ENCODE measurements at regions not wholly inside any gene's neighbourhood (a gene's known extent, or its start where the extent isn't known, plus 50 kb on each side); places are given as distances from the start of the nearest gene placed in this dataset.

DNA sequence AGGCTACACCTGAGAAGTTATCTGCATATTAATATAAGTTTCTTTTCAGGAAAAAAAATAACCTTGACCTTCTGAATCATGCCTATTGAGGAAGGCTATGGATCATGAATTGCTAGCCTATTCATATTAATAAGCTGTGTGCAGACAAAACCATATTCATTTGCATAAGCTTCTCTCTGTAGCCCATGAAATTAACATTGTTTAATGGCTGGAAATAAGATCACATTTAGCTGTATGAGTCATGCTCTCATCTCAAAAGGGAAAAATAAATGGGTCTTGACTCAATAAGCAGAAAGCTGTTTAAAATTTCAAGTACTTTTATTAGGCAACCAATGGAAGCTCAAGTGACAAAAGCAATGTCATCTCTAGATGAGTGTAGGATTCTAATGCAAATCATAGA is 330.0 kb upstream of the DEPDC1 start:
- H3K9me3 ChIP-seq (ENCODE audit: control insufficient read depth in 4 of 4, low read length in 3 of 4) = peaks cover 0 to 4% (median under 1%) of the 10 kb centered on the region in 4 donors
- no peaks in the 10 kb centered on the region for H3K27me3 ChIP-seq (ENCODE audit: control insufficient read depth in 4 of 4, insufficient read depth in 4 of 4, low read length in 3 of 4)
- TF ChIP-seq HNF4G (IDR thresholded peaks at IDR 0.05) (no peak), EGR1 (IDR thresholded peaks at IDR 0.05; ENCODE audit: low read depth in 2 of 2) (no peak), RAD21 (IDR thresholded peaks at IDR 0.05) (no peak)
- no peak overlapping the region for H3K9ac ChIP-seq (ENCODE audit: low read depth in 1 of 2, low read length in 2 of 2)
- H3K4me1 ChIP-seq (ENCODE audit: control insufficient read depth in 4 of 4, insufficient read depth in 4 of 4, low read length in 3 of 4) = no peaks in the 10 kb centered on the region
- no peak overlapping the region for H3K27ac ChIP-seq (ENCODE audit: low read depth in 1 of 2, low read length in 2 of 2)
- H3K36me3 ChIP-seq (ENCODE audit: control insufficient read depth in 4 of 4, insufficient read depth in 3 of 4, low read depth in 1 of 4, low read length in 3 of 4) = no peaks in the 10 kb centered on the region
- H3K4me3 ChIP-seq (ENCODE audit: low read depth in 1 of 3, low read length in 3 of 3) = no peak overlapping the region
- DNase-seq (ENCODE audit: low spot score) = no peak

DNA sequence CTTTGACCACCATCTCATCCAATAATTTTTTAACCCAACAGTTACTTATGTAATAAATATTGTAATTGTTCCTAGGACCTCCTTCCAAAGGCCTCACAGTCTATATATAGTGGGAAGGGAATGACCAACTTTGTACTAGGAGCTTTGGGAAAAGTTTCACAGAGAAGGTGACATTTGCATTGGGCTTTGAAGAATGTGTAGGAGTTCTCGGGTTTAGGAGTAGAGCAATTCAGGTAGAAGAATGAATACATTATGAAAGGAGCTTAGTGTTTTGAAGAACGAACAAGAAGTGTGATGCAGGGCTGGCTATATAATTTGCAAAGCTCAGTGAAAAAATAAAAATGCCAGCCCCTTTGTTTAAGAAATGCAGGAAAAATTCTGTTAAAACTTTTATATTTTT is 330.4 kb upstream of the DEPDC1 start:
- TF ChIP-seq GABPA (IDR thresholded peaks at IDR 0.05 in 1 of 2, conservative IDR thresholded peaks at IDR 0.05 in 1 of 2) = no peak
- TF ChIP-seq, protein P1, sequence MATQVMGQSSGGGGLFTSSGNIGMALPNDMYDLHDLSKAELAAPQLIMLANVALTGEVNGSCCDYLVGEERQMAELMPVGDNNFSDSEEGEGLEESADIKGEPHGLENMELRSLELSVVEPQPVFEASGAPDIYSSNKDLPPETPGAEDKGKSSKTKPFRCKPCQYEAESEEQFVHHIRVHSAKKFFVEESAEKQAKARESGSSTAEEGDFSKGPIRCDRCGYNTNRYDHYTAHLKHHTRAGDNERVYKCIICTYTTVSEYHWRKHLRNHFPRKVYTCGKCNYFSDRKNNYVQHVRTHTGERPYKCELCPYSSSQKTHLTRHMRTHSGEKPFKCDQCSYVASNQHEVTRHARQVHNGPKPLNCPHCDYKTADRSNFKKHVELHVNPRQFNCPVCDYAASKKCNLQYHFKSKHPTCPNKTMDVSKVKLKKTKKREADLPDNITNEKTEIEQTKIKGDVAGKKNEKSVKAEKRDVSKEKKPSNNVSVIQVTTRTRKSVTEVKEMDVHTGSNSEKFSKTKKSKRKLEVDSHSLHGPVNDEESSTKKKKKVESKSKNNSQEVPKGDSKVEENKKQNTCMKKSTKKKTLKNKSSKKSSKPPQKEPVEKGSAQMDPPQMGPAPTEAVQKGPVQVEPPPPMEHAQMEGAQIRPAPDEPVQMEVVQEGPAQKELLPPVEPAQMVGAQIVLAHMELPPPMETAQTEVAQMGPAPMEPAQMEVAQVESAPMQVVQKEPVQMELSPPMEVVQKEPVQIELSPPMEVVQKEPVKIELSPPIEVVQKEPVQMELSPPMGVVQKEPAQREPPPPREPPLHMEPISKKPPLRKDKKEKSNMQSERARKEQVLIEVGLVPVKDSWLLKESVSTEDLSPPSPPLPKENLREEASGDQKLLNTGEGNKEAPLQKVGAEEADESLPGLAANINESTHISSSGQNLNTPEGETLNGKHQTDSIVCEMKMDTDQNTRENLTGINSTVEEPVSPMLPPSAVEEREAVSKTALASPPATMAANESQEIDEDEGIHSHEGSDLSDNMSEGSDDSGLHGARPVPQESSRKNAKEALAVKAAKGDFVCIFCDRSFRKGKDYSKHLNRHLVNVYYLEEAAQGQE (IDR thresholded peaks at IDR 0.05) = no peak
- TF ChIP-seq FOXA1 (IDR thresholded peaks at IDR 0.05) = no peak
- TF ChIP-seq, protein P2, sequence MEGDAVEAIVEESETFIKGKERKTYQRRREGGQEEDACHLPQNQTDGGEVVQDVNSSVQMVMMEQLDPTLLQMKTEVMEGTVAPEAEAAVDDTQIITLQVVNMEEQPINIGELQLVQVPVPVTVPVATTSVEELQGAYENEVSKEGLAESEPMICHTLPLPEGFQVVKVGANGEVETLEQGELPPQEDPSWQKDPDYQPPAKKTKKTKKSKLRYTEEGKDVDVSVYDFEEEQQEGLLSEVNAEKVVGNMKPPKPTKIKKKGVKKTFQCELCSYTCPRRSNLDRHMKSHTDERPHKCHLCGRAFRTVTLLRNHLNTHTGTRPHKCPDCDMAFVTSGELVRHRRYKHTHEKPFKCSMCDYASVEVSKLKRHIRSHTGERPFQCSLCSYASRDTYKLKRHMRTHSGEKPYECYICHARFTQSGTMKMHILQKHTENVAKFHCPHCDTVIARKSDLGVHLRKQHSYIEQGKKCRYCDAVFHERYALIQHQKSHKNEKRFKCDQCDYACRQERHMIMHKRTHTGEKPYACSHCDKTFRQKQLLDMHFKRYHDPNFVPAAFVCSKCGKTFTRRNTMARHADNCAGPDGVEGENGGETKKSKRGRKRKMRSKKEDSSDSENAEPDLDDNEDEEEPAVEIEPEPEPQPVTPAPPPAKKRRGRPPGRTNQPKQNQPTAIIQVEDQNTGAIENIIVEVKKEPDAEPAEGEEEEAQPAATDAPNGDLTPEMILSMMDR (IDR thresholded peaks at IDR 0.05; ENCODE audit: low read depth, low read length, missing input control) = no peak
- TF ChIP-seq, protein P3, sequence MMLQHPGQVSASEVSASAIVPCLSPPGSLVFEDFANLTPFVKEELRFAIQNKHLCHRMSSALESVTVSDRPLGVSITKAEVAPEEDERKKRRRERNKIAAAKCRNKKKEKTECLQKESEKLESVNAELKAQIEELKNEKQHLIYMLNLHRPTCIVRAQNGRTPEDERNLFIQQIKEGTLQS (IDR thresholded peaks at IDR 0.05) = no peak
- TF ChIP-seq NR2F2 (IDR thresholded peaks at IDR 0.05) = no peak
- Histone ChIP-seq H3K9ac (ENCODE audit: low read depth in 1 of 2, low read length in 2 of 2) (no peak overlapping the region), H3K27ac (ENCODE audit: low read depth in 1 of 2, low read length in 2 of 2) (no peak overlapping the region), H3K4me1 (ENCODE audit: control insufficient read depth in 4 of 4, insufficient read depth in 4 of 4, low read length in 3 of 4) (no peaks in the 10 kb centered on the region), H3K4me3 (ENCODE audit: low read depth in 1 of 3, low read length in 3 of 3) (no peak overlapping the region), H3K9me3 (ENCODE audit: control insufficient read depth in 4 of 4, low read length in 3 of 4) (peaks cover 0 to 4% (median under 1%) of the 10 kb centered on the region in 4 donors), H3K27me3 (ENCODE audit: control insufficient read depth in 4 of 4, insufficient read depth in 4 of 4, low read length in 3 of 4) (no peaks in the 10 kb centered on the region), H3K36me3 (ENCODE audit: control insufficient read depth in 4 of 4, insufficient read depth in 3 of 4, low read depth in 1 of 4, low read length in 3 of 4) (no peaks in the 10 kb centered on the region)
- DNase-seq (ENCODE audit: low spot score) = no peak
- WGBS = 81% methylated on average over 2 of the region's 2 CpGs

DNA sequence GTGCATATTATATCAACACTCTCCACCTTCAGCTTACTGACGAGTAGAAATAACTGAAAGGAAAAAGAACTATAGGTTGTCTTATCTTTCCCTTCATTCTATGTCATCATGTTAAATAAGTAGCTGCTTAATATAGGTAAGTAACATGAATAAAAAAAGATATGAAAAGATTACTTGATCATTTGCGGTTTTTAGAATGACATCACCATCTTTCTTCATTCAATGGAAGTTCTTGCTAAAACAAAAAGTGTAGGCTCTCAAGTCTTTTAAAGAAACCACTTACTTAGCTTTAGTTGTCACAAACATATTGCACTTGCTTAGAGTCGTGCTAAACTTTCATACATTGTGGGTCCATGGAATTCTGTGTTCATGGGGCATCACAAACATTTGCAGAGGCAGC is 331.1 kb upstream of the DEPDC1 start:
- 71% methylated on average over 3 of the region's 3 CpGs for WGBS
- no peak for TF ChIP-seq TAF1 (conservative IDR thresholded peaks at IDR 0.05)
- no peak for TF ChIP-seq JUND (IDR thresholded peaks at IDR 0.05)
- TF ChIP-seq, protein P2 (IDR thresholded peaks at IDR 0.05; ENCODE audit: low read depth, low read length, missing input control) = no peak
- no peak for TF ChIP-seq SP1 (IDR thresholded peaks at IDR 0.05)
- TF ChIP-seq RAD21 (IDR thresholded peaks at IDR 0.05) = no peak
- no peak for TF ChIP-seq FOXA1 (IDR thresholded peaks at IDR 0.05)
- TF ChIP-seq NR2F2 (IDR thresholded peaks at IDR 0.05) = no peak
- TF ChIP-seq GABPA (IDR thresholded peaks at IDR 0.05 in 1 of 2, conservative IDR thresholded peaks at IDR 0.05 in 1 of 2) = no peak
- TF ChIP-seq HNF4G (IDR thresholded peaks at IDR 0.05) = no peak
- TF ChIP-seq, protein P4, sequence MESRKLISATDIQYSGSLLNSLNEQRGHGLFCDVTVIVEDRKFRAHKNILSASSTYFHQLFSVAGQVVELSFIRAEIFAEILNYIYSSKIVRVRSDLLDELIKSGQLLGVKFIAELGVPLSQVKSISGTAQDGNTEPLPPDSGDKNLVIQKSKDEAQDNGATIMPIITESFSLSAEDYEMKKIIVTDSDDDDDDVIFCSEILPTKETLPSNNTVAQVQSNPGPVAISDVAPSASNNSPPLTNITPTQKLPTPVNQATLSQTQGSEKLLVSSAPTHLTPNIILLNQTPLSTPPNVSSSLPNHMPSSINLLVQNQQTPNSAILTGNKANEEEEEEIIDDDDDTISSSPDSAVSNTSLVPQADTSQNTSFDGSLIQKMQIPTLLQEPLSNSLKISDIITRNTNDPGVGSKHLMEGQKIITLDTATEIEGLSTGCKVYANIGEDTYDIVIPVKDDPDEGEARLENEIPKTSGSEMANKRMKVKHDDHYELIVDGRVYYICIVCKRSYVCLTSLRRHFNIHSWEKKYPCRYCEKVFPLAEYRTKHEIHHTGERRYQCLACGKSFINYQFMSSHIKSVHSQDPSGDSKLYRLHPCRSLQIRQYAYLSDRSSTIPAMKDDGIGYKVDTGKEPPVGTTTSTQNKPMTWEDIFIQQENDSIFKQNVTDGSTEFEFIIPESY (IDR thresholded peaks at IDR 0.05) = no peak
- TF ChIP-seq, protein P1 (IDR thresholded peaks at IDR 0.05) = no peak

More for the DNA sequence above, 331.1 kb upstream of the DEPDC1 start:
- Histone ChIP-seq H3K4me1 (ENCODE audit: control insufficient read depth in 4 of 4, insufficient read depth in 4 of 4, low read length in 3 of 4) (no peaks in the 10 kb centered on the region), H3K36me3 (ENCODE audit: control insufficient read depth in 4 of 4, insufficient read depth in 3 of 4, low read depth in 1 of 4, low read length in 3 of 4) (no peaks in the 10 kb centered on the region), H3K9ac (ENCODE audit: low read depth in 1 of 2, low read length in 2 of 2) (no peak overlapping the region), H3K27ac (ENCODE audit: low read depth in 1 of 2, low read length in 2 of 2) (no peak overlapping the region), H3K9me3 (ENCODE audit: control insufficient read depth in 4 of 4, low read length in 3 of 4) (peaks cover 0 to 4% (median under 1%) of the 10 kb centered on the region in 4 donors), H3K4me3 (ENCODE audit: low read depth in 1 of 3, low read length in 3 of 3) (no peak overlapping the region), H3K27me3 (ENCODE audit: control insufficient read depth in 4 of 4, insufficient read depth in 4 of 4, low read length in 3 of 4) (no peaks in the 10 kb centered on the region)
- DNase-seq (ENCODE audit: low spot score) = no peak
